ENCODE measurements at regions not wholly inside any gene's neighbourhood (a gene's known extent, or its start where the extent isn't known, plus 50 kb on each side); places are given as distances from the start of the nearest gene placed in this dataset.

DNA sequence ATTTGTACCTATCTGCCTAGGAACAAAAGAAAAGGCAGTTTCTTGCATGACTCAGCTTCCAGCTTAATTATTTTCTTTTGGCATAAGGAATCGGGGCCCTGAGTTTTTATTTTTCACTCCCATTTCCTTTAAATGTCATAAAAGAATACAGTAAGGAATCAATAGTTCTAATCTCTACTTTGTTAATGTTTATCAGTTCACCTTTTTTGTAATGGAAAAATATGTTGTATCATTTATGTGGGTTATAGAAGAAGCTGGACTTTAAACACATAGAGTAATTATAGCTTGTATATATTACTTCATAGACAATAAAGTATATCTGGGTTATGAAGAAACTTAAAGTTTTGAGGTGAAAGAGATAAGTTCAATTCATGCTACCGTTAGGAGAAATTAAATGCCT, 1214.8 kb upstream of the GJE1 start:
- DNase-seq (ENCODE audit: low read depth), result no peak

DNA sequence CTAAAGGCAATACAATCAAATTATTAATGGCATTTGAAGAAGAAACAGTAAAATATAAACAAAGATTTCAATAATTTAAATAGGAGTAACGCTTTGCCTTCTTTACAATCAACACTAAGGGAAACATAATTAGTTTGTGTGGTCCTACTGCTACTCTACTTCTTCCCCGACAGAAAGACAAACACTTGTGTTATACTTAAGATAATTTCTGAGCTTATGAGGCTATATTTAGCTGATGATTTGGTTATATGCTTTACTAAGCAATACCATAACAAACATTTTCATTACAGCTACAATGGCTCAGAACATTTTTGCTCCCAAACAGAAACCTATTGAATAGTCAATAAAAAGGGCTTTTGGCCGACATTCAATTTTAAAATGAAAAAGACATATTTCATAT, 1217.2 kb upstream of the GJE1 start:
- DNase-seq (ENCODE audit: low read depth), result peak; percentile 29

DNA sequence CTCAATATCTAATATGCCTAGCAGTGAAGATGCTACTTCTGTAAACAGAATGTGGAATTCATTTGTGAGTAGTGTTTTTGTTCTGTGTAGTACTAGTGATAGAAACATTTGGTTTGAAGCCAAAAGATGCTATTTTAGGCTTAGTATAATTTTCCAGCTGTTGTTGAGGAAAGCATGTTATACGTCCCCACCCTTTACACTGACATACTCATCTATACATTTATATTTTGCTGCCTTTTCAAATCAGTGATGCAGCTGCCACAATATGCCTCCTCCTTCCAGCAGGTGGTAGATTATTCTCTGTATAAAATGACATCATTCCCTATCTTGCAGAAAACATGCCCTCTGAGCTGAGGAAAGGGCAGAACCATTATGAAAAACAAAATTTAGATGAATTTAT, 1217.6 kb upstream of the GJE1 start:
- DNase-seq (ENCODE audit: low read depth), result peak; percentile 24

DNA sequence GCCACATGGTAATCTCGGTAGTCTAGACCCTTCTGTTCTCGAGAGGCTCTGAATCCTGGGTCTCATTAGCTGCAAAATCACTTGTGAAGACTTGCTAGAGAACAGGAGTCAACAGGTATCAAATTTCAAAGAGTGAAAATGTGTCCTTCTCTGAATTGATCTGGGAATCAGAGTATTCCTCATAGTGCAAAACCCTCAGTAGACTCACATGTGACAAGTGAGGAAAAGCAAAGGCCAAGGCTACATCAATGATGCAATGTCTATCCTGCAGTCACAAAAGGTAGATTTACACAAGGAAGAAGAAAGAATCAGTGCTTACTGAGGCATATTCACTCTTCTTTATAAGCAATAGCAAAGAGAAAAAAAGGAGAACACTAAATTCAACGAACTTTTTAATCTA, 1220.0 kb upstream of the GJE1 start:
- no peak for DNase-seq (ENCODE audit: low read depth)

DNA sequence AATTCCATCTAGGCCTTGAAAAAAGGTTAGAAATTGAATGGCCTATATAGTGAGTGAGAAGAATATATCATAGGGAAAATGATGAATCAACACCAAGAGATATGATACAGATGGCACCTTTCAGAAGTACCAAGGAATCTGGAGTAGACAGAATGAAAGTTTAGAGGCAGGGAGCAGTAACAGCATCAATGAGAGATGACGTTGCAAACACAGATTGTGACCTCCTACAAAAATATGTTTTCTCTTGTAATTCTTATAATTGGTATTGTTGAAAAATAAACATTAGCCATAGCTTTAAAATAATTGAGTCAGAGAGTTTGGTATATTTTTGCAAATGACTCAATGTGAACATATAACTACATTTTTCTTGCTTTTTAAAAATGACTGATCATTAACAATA, 1223.1 kb upstream of the GJE1 start:
- no peak for DNase-seq (ENCODE audit: low read depth)

DNA sequence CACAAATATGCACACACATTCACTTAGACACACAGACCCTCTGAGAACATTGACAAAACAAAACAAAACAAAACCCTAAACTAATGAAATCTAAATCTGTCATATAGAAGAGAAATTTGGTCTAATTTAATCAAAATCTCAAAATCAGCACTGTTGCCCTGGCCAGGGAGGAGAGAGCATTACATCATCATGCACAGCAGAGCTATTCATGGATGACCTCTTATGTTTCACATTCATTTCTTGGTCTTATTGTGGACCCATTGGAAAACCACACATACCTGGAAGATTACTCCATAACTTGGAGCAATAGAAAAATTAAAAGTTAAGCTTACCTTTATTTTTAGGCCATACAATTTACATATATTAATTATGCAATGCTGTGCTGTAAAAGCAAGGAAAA, 1223.6 kb upstream of the GJE1 start:
- peak; percentile 40 for DNase-seq (ENCODE audit: low read depth)

DNA sequence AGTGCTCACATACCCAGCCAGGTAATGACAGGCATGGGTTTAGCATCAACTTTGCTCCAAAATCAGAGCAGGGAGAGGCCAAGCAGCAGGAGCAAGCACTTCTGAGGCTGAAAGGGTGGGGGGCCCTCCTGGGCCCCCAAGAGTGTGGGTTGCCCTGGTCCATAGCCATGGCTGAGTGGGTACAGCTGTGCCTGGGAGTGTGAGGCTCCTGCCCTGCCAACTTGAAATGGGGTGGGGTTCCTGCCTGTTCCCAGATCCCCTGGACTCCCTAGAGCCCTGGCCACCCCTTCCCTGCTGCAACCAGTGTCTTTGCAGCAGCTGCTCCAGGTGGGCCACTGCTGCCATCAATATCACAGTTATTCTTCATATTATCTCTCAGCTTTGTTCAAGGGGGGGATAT, 1224.2 kb upstream of the GJE1 start:
- no peak for DNase-seq (ENCODE audit: low read depth)

DNA sequence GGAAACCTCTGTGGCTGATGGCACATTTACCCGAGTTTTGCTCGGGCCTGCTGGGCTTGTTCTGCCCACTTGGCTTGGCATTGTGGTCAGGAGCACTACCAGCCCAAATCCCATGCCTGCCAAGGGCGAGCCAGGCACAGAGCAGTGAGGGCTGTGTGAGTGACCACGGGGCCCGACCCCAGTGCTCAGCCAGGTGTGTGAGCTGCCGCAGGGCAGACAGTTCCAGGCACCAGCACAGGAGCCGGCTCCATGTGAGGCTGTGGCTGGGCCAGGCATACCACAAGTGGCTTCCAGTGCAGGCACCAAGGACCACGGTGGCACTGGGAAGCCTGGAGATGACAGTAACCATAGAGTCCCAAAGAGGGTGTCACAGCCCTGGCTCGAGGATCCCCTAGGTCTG, 1225.5 kb upstream of the GJE1 start:
- no peak for DNase-seq (ENCODE audit: low read depth)

DNA sequence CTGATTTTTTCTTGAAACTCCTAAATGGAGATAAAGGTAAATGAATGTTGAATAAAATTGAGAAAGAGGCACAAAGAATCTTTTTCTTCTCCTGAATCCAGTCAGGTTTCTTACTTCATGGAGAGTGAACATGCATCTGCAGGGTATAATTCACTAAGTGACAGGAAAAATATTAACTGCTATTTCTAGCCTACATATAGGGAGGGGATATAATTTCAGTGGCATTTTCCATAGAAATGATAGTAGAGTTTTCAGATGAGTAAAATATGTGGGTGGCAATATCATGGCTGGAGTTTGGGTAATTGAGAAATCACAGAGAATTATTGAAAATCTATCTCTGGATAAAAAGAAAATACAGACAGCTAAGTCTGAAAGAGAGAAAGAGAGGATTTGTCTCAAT, 1227.0 kb upstream of the GJE1 start:
- no peak for DNase-seq (ENCODE audit: low read depth)

DNA sequence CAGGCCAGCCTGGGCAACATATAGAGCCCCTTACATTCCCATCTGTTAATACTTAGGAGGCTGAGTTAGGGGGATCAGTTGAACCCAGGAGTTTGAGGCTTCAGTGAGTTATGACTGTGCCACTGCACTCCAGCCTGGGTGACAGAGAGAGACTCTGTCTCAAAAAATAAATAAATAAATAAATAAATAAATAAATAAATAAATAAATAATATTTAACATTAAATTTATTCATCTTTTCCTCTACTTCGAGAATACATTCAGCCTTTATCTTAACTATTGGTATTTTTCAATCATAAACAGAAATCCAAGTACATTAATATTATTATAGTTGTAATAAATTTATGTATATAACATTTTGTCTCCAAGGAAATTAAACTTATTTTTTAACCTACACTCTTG, 1227.7 kb upstream of the GJE1 start:
- DNase-seq (ENCODE audit: low read depth), result no peak

DNA sequence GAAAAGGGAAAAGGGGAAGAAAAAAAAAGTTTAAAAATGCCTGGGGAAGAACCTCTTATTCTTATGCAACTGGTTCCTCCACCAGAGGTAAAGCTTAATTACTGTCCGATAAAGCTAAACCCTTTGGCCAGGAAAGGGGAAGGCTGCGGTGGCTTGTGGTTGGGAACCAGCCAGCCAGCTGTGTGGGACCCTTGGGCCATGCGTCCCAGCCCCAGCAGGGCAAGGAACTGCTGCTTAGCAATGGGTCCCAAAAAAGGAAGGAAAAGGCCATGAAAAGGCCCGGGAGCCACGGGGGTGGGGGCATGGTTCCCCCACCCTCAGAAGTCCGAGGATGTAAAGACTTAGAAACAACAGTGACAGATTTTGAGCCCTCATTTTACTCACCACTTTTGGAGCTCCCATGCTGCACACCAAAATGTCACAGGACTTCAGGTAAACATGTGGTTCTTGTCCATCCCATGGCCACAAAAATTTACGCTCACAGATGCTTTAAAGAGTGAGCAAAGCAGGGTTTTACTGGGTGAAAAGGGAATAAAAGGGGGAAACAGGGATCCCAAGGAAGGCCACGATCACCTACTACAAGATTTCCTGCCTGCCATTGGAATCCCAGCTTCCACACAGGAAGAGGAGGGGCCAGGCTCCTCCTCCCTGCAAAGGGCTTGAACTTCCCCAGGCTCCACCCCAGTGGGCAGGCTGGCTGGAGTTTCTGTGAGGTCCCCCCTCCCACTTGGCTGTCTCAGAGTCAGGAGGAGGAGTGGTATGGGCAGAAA, 1234.7 kb upstream of the GJE1 start:
- no peak for DNase-seq (ENCODE audit: low read depth)

DNA sequence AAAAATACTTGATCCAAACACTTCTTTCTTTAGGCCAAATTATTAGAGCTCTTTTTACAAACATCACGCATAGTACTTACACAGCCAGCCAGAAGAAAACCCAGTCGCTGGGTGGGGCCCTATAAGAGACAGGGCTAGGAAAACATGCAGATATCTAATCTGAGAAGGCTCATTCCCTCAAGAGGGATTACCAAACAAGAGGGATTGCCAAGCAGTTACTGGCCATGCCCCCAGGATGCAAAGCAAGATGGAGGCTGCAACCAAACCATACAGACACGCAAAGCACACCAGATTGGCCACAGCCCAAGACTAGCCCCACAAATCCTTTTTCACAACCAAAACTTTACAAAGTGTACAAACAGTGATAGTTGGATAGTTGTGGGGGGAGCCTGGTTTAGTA, 1235.4 kb upstream of the GJE1 start:
- DNase-seq (ENCODE audit: low read depth), result no peak

DNA sequence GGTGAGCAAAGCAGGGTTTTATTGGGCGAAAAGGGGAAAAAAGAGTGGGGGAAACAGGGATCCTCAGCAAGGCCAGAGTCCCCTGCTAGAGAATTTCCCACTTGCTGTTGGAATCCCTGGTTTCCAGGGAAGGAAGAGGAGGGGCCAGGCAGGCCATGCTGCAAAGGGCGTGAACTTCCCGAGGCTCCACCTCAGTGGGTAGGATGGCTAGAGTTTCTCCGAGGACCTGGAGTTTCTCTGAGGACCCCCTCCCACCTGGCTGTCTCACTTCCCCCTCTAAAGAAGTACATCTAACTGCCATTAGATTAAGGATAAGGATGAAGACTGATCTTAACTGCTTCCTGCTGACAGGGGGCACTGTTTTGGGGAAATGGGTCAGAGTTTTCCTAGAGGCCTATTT, 1239.3 kb upstream of the GJE1 start:
- DNase-seq (ENCODE audit: low read depth), result no peak

DNA sequence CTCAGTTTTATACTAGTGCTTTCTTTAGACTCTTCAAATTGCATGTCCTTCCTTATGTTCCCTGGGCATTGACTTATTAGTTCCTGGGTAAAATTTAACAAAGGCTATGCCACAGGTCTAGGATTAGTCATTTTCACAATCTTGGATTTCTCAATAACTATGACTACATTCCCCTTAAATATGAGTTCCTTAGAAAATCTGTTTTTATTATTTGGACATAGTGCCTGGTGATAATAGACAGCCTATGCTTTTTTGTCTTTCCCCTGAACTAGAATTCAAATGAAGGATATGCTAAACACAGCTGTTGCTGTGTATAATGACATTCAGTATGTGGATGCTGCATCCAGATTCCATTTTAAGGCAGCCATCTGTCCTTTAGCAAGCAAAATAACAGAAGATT, 1252.8 kb upstream of the GJE1 start:
- no peak for DNase-seq (ENCODE audit: low read depth)

DNA sequence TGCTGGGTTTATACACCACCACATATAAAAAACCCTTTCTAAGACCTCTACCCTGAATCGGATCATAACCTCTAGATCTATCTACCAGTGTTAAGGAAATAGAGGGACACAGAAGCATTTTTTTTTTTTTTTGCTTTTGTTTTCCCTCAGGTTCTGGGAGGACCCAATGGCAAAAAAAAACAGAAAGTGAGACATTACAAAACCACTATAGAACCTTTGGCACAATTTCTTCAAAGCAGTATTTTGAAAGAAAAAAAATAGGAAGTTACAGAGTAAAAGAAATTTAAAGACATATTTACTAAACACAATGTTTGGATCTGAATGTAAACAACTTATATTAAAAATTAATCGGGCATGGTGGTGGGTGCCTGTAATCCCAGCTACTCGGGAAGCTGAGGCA, 1258.7 kb upstream of the GJE1 start:
- no peak for DNase-seq (ENCODE audit: low read depth)

DNA sequence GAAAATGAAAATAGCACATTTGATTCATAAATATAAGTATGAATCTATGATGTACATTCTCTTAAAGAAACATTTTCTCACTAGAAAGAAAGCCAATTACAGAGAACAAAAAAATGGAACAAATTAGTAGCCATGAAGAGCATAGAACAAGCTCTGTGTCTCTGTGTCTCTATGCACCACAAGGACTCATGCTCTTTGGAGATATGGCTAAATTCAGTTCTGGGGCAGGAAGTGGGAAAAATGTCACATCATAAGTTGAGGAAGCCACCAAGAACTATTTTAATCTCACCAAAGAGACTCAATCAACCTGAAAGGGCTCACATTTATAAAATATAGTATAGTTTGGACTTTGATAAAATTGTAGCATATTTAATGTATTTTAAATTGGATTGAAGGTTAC, 1259.8 kb upstream of the GJE1 start:
- no peak for DNase-seq (ENCODE audit: low read depth)

DNA sequence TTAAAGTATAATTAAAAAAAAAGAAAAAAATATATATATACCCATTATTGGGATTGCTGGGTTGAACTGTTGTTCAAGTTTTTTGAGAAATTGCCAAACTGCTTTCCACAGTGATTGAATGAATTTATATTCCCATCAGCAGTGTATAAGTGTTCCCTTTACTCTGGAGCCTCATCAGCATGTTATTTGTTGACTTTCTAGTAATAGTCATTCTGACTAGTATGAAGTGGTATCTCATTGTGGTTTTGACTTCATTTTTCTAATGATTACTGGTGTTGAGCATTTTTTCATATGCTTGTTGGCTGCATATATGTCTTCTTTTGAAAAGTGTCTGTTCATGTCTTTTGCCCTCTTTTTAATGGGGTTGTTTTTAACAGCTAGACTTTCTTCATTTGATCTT, 1260.8 kb upstream of the GJE1 start:
- no peak for DNase-seq (ENCODE audit: low read depth)

DNA sequence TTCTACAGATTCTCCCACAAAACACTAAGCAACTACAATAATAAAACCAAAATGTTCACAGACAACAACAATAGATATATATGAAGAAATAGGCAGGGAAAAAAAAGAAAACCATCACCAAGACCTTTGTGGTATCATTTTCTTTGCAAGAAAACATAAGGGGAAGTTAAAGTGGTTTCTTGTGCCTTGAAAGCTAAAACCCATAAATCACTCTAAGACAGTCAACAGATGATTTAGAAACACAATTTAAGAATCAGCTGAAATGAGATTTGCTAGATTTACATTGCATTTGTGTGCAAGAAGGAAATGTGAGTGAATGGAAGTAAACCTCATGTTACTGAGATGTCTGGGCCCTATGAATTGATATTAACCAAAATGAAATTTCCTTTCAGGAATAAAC, 1265.4 kb upstream of the GJE1 start:
- DNase-seq (ENCODE audit: low read depth), result no peak

DNA sequence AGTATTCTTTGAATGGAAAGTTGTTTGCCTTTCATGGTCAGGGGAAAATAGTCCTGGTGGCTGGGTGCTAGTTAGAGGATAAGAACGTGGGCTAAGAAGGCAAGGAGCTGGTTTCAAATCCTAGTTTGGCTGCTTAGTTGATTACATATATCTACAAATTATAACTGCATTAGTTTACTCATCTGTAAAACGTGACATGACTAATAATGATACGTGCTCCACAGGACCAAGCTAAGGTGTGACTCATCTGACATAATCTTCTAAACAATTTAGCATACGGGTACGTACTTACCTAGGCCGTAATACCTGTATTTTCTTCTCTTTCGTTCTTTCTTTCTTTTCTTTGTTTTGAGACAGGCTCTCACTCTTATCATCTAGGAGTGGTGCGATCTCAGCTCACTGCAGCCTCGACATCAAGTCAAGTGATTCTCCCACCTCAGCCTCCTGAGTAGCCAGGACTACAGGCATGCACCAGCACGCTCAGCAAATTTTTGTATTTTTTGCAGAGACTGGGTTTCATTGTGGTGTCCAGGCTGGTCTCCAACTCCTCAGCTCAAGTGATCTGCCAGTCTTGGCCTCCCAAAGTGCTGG, 1274.2 kb upstream of the GJE1 start:
- DNase-seq (ENCODE audit: low read depth), result no peak

DNA sequence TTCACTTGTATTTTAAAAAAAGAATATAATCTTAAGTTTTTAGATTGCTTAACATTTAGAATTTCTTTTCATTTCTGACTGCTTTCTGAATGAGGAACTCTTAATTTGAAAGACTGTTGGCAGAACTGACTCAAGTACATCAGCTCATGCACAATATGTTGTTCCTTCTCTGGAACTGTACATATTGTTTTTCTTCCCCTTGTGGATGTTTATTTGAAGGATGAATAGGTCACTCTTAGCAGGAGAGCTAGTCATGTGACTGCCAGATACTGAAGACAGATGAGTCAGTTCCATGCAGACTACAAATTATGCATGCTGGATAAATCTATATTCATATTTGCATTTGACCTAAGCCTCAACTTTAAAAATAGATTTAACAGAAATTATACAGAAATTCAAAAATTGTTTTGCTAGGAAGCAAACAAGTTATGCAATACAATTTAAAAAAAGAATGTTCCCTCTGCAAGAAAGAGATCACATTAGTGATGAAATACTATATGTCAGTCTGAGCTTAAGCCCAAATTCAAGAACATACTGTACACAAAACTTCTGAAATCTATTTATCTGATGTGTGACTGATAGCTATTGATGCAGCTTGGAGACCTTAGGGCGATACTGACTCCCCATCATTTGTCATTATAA, 1274.9 kb upstream of the GJE1 start:
- DNase-seq (ENCODE audit: low read depth), result peak; percentile 34

DNA sequence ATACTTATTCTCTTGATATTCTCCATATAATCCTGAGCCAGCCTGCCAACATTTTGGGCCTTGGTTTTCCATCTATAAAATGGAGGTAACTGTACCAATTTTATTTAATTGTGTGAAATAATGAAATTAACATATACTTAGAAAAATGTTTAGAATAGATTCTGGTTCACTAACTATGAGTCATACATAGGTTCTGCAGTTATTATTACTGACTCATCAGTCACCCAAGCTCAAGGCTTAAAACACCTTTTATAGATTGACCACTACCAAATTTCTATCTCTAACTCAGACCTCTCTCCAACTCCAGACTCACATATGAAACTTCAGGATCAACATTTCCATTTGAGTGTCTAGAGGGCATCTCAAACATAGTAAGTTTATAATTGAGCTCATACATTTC, 1277.2 kb upstream of the GJE1 start:
- no peak for DNase-seq (ENCODE audit: low read depth)

DNA sequence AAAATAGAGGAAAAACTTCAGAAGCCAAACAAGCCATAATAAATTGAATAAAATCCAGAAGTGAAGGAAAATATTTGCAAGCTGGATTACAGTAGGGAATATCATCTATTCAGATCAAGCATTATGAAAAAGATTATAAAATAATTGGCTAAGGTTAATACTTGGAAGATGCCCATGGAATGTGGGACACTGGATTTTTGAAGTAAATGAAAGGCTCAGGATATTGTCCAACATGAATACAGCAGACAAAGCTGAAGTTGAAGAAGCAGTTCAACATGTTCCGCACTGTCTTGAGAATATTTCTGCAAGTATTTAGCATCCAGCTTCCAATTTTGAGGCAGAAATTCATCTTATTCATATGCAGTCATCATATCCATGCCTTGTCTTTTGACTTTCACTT, 1278.4 kb upstream of the GJE1 start:
- DNase-seq (ENCODE audit: low read depth), result no peak

DNA sequence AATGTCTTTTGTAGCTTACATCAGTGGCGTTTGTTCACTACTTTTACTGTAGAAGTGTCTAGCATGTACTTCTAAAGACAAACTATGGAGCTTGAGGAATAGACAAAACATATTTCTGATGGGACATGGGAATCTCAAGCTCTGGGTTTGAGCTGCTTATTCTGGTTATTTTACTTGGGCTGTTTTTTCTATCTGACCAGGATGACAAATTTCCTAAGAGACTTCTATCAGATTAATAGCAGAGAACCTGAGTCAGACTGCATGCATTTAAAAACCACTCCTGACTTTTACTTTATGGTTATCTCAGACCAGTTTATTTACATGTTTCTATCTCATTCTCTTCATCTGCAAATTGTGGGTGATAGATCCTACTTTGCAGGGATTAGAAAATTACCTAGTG, 1282.3 kb upstream of the GJE1 start:
- DNase-seq (ENCODE audit: low read depth), result no peak

Measured in myocyte (in vitro differentiated cells).